ENCODE measurements at regions not wholly inside any gene's neighbourhood (a gene's known extent, or its start where the extent isn't known, plus 50 kb on each side); places are given as distances from the start of the nearest gene placed in this dataset.

- TF ChIP-seq CTCF (IDR thresholded peaks at IDR 0.05; ENCODE audit: control insufficient read depth, extremely low read depth, insufficient read depth): no peak
- DNase-seq (ENCODE audit: low read depth): no peak
- H3K4me3 ChIP-seq (ENCODE audit: low read depth, low read length): no peak overlapping the region
Measured at GRCh38 chrX:40385682-40386081, 195.1 kb upstream of the ATP6AP2 start.

GRCh38 chrX:40385256-40385655 lies 195.5 kb upstream of the ATP6AP2 start:
- TF ChIP-seq CTCF (IDR thresholded peaks at IDR 0.05; ENCODE audit: control insufficient read depth, extremely low read depth, insufficient read depth): no peak
- DNase-seq (ENCODE audit: low read depth): no peak
- no peak overlapping the region for H3K4me3 ChIP-seq (ENCODE audit: low read depth, low read length)

- TF ChIP-seq CTCF (IDR thresholded peaks at IDR 0.05; ENCODE audit: control insufficient read depth, extremely low read depth, insufficient read depth): no peak
- no peak for DNase-seq (ENCODE audit: low read depth)
- no peak overlapping the region for H3K4me3 ChIP-seq (ENCODE audit: low read depth, low read length)
Measured at GRCh38 chrX:40383969-40384368, 196.8 kb upstream of the ATP6AP2 start.

- no peak for DNase-seq (ENCODE audit: low read depth)
- no peak overlapping the region for H3K4me3 ChIP-seq (ENCODE audit: low read depth, low read length)
- no peak for TF ChIP-seq CTCF (IDR thresholded peaks at IDR 0.05; ENCODE audit: control insufficient read depth, extremely low read depth, insufficient read depth)
Measured at GRCh38 chrX:40383360-40383759, 197.4 kb upstream of the ATP6AP2 start.

- H3K4me3 ChIP-seq (ENCODE audit: low read depth, low read length): no peak overlapping the region
- no peak for TF ChIP-seq CTCF (IDR thresholded peaks at IDR 0.05; ENCODE audit: control insufficient read depth, extremely low read depth, insufficient read depth)
- DNase-seq (ENCODE audit: low read depth): no peak
Measured at GRCh38 chrX:40380655-40381488, 199.9 kb upstream of the ATP6AP2 start.

- TF ChIP-seq CTCF (IDR thresholded peaks at IDR 0.05; ENCODE audit: control insufficient read depth, extremely low read depth, insufficient read depth): no peak
- no peak for DNase-seq (ENCODE audit: low read depth)
- no peak overlapping the region for H3K4me3 ChIP-seq (ENCODE audit: low read depth, low read length)
Measured at GRCh38 chrX:40377684-40378083, 203.1 kb upstream of the ATP6AP2 start.

- H3K4me3 ChIP-seq (ENCODE audit: low read depth, low read length): no peak overlapping the region
- no peak for DNase-seq (ENCODE audit: low read depth)
- no peak for TF ChIP-seq CTCF (IDR thresholded peaks at IDR 0.05; ENCODE audit: control insufficient read depth, extremely low read depth, insufficient read depth)
Measured at GRCh38 chrX:40374486-40374885, 206.3 kb upstream of the ATP6AP2 start.
